ENCODE measurements at regions not wholly inside any gene's neighbourhood (a gene's known extent, or its start where the extent isn't known, plus 50 kb on each side); places are given as distances from the start of the nearest gene placed in this dataset.
"Not testable (repeated sequence)": the region's sequence is repeated elsewhere in the genome, so short reads cannot be mapped to it uniquely, and the experiment has no call there.

- DNase-seq (no peak), ATAC-seq (no peak)
- Histone ChIP-seq H3K4me1 (no peaks in the 10 kb centered on the region), H3K27ac (no peak overlapping the region), H3K9me3 (no peaks in the 10 kb centered on the region), H3K36me3 (no peaks in the 10 kb centered on the region), H3K4me3 (no peak overlapping the region), H3K27me3 (ENCODE audit: low read depth) (no peaks in the 10 kb centered on the region)
- no peak for TF ChIP-seq CTCF (IDR thresholded peaks at IDR 0.05)
- intact Hi-C loops (cut with DNase I): no loop called here
Measured at GRCh38 chr6:133092199-133092598, 149.0 kb upstream of the EYA4 start.

GRCh38 chr6:133092771-133093170, 148.4 kb upstream of the EYA4 start:
- no peaks in the 10 kb centered on the region for H3K9me3 ChIP-seq
- ATAC-seq (no peak), DNase-seq (no peak)
- no peak for TF ChIP-seq CTCF (IDR thresholded peaks at IDR 0.05)
- no peak overlapping the region for H3K4me3 ChIP-seq
- intact Hi-C loops (cut with DNase I): no loop called here
- no peak overlapping the region for H3K27ac ChIP-seq
- no peaks in the 10 kb centered on the region for H3K4me1 ChIP-seq
- H3K36me3 ChIP-seq: no peaks in the 10 kb centered on the region
- no peaks in the 10 kb centered on the region for H3K27me3 ChIP-seq (ENCODE audit: low read depth)

- H3K4me3 ChIP-seq; H3K27ac ChIP-seq; H3K4me1 ChIP-seq; intact Hi-C loops (cut with DNase I); H3K36me3 ChIP-seq; ATAC-seq; DNase-seq; H3K9me3 ChIP-seq; H3K27me3 ChIP-seq (ENCODE audit: low read depth): not testable (repeated sequence)
Measured at GRCh38 chr6:133093211-133093610, 147.9 kb upstream of the EYA4 start.

- H3K27me3 ChIP-seq (ENCODE audit: low read depth): no peaks in the 10 kb centered on the region
- TF ChIP-seq CTCF (IDR thresholded peaks at IDR 0.05): no peak
Measured at GRCh38 chr6:133093956-133094355, 147.2 kb upstream of the EYA4 start.

GRCh38 chr6:133097208-133097607, 143.9 kb upstream of the EYA4 start:
- ATAC-seq: no peak
- intact Hi-C loops (cut with DNase I): no loop called here
- no peaks in the 10 kb centered on the region for H3K9me3 ChIP-seq
- H3K27ac ChIP-seq: no peak overlapping the region
- H3K27me3 ChIP-seq (ENCODE audit: low read depth): no peaks in the 10 kb centered on the region
- no peaks in the 10 kb centered on the region for H3K4me1 ChIP-seq
- no peaks in the 10 kb centered on the region for H3K36me3 ChIP-seq
- no peak for DNase-seq
- no peak overlapping the region for H3K4me3 ChIP-seq
- TF ChIP-seq CTCF (IDR thresholded peaks at IDR 0.05): no peak

More at GRCh38 chr6:133093956-133094355, 147.2 kb upstream of the EYA4 start:
- H3K36me3 ChIP-seq: no peaks in the 10 kb centered on the region
- no peaks in the 10 kb centered on the region for H3K4me1 ChIP-seq
- no peak overlapping the region for H3K4me3 ChIP-seq
- DNase-seq (no peak), ATAC-seq (no peak)
- intact Hi-C loops (cut with DNase I): no loop called here
- H3K9me3 ChIP-seq: no peaks in the 10 kb centered on the region
- no peak overlapping the region for H3K27ac ChIP-seq

- Histone ChIP-seq H3K4me1 (no peaks in the 10 kb centered on the region), H3K27me3 (ENCODE audit: low read depth) (no peaks in the 10 kb centered on the region), H3K9me3 (no peaks in the 10 kb centered on the region), H3K4me3 (no peak overlapping the region), H3K36me3 (no peaks in the 10 kb centered on the region), H3K27ac (no peak overlapping the region)
- intact Hi-C loops (cut with DNase I): no loop called here
- ATAC-seq: peak in 1 of 2 donors; percentile 37
- no peak for TF ChIP-seq CTCF (IDR thresholded peaks at IDR 0.05)
- no peak for DNase-seq
Measured at GRCh38 chr6:133099573-133099972, 141.6 kb upstream of the EYA4 start.

Measured in lower lobe of right lung (tissue), 2 donors.